ENCODE measurements at regions not wholly inside any gene's neighbourhood (a gene's known extent, or its start where the extent isn't known, plus 50 kb on each side); places are given as distances from the start of the nearest gene placed in this dataset.
A peak's percentile ranks its signal among the peaks of the same experiment; 100 is the strongest.
"Not testable (repeated sequence)": the region's sequence is repeated elsewhere in the genome, so short reads cannot be mapped to it uniquely, and the experiment has no call there.

DNA sequence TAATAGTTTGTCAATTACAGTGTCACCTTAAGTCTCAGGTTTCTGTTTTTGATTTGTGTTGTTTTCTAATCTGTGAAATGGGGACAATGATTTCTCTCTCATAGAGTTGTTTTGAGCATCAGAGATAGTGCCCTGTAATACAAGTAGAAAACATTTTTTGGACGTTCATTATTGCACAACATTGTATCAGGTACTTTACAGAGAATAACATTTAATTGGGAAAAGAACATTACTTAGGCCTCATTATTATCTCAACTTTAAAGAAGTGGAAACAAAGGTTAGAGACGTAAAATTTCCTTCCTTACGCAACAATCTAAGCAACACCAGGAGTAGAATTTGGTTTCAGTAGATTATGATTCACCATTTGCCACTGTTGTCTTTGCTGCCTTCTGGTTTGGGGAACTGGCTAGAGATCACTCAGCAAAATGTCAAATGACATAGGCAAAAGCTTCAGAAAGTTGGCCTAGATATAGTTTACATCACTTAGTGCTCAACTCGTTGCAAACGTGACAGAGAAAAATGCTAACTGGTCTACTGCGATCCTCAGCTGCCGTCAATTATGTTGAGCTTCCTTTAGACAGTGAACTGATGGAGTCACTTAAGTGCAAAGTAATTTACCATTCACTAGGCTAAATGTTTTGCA lies 1026.8 kb downstream of the CDH11 start:
- DNase-seq = peak; percentile 54

GRCh38 chr16:64094181-64094965 lies 1027.5 kb downstream of the CDH11 start:
- DNase-seq = peak; percentile 78

DNA sequence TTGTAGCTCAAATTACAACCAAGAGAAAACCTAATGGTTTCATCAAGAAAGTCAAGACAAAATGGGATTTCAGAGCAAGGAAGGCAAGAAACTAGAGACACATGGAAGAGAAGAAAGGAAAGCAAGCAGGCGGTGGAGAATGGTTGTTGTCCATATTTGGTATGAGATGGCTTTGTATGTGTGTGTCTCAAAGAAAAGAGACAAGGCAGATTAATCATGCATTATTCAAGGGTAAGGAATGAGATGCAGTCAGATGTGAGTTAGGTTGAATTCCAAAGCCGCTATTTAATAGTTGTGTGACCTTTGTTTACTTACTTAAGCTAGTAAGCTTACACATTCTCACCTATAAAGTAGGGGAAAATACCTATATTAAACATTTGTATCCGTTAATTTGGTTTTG lies 1029.6 kb downstream of the CDH11 start:
- DNase-seq = peak; percentile 95

- no peak for DNase-seq
These were observed 1031.5 kb downstream of the CDH11 start for GRCh38 chr16:64090327-64090726.

- DNase-seq = peak; percentile 56
These were observed 1032.2 kb downstream of the CDH11 start for GRCh38 chr16:64089697-64090096.

DNA sequence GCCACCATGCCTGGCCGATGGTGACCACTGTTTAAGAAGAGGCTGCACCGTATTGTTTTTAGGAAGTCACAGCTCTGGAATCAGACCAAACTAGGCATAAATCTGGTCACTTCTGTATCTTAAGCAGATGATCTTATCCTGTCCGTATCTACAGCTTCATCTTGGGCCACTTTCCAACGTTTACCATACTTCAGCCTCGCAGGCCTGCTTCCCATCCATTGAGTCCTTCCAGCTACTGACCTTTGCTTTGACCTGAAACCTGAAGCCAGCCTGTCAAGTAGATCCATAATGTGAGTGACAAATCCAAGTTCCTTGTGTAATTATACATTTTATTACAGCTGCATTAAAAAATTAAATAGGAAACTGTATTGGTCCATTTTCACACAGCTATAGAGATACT lies 1033.0 kb downstream of the CDH11 start:
- DNase-seq = no peak

DNA sequence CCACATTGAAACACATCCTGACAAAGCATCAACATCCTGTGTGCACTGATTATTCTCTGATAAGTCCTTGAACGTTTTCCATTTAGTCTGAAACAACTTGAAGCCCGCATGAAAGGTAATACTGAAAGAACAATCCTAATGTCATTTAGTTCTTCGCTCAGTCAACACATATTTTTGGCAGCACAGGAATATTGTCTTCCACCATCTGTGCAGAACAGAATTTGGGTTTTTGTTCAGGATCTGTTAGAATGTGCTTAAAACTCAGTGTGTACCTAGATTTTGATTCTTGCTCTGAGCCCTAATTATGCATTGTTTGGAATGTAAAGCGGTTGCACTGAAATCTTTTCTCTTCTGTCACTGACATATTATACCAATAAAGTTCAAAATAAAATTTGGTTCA lies 1036.6 kb downstream of the CDH11 start:
- DNase-seq = no peak

GRCh38 chr16:64084706-64085105 lies 1037.2 kb downstream of the CDH11 start:
- no peak for DNase-seq

- DNase-seq = no peak
These were observed 1038.3 kb downstream of the CDH11 start for GRCh38 chr16:64083428-64084129.

- no peak for DNase-seq
These were observed 1044.6 kb downstream of the CDH11 start for GRCh38 chr16:64077242-64077641.

- no peak for DNase-seq
These were observed 1047.2 kb downstream of the CDH11 start for GRCh38 chr16:64074706-64075105.

GRCh38 chr16:64072131-64072730 lies 1049.6 kb downstream of the CDH11 start:
- DNase-seq = not testable (repeated sequence)

- no peak for DNase-seq
These were observed 1056.3 kb downstream of the CDH11 start for GRCh38 chr16:64065523-64065922.

GRCh38 chr16:64061621-64062020 lies 1060.2 kb downstream of the CDH11 start:
- no peak for DNase-seq

DNA sequence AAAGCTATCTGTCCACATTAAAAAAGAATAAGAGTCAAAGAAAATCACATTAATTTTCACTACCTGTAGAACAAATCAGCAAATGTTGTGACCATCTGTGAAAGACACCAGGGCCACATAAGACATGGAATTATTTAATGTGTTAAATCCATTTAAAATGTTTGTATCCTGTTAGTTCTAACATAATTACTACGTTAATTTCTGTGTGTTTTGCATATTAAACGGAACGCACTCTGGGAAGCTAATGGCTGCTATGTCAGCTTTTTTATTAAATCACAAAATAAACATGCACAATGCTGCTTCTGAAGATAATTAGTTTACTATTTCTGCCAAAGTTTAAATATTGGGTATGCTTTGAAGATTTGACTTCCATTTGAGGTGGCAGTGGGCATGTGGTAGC lies 1061.2 kb downstream of the CDH11 start:
- DNase-seq = no peak

GRCh38 chr16:64058685-64059084 lies 1063.2 kb downstream of the CDH11 start:
- no peak for DNase-seq

- DNase-seq = peak; percentile 42
These were observed 1070.0 kb downstream of the CDH11 start for GRCh38 chr16:64051824-64052223.

DNA sequence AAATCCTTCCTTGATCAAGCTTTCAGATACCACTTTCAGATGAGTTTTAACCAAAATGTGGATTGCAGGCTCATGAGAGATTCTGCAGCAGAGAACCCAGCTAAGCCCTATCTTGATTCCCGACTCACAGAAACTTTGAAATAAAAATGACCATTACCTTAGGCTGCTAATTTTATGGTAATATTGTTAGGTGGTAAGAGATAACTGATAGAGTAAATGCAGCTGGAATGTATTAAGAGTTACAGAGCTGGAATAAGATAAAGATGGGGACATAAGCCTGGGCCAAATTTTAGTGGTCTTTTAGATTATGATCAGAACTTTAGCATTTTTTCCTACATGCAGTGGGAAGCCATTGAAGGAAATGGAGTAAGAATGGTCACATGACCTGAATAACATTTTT lies 1074.0 kb downstream of the CDH11 start:
- no peak for DNase-seq

DNA sequence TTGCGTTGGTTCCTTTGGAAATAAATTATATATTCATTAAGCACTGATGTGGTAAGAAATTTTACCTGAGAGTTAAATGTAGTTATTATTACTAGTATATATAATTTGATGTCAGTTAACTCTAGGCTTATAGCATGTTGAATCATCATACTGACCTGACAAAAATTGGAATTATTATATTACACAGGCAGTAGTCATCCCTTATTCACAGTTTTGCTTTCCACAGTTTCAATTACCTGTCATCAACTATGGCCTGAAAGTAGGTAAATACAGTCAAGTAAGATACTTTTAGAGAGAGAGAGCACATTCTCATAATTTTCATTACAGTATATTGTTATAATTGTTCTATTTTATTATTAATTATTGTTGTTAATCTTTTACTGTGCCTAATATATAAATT lies 1074.7 kb downstream of the CDH11 start:
- DNase-seq = no peak

DNA sequence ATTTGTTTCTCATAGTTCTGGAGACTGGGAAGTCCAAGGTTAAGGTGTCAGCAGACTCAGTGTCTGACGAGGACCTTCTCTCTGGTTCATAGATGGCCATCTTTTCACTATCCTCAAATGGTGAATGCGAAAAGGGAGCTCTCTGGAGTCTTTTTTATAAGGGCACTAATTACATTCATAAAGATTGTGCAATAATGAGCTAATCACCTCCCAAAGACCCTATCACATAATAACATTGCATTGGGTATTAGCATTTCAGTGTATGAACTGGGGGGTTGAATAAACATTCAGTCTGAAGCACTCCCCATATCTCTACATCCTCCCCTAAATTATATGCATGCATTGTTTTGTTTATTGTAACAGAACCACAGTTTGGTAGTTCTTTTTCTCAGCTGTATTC lies 1086.5 kb downstream of the CDH11 start:
- no peak for DNase-seq

GRCh38 chr16:64019339-64019738 lies 1102.5 kb downstream of the CDH11 start:
- DNase-seq = no peak

DNA sequence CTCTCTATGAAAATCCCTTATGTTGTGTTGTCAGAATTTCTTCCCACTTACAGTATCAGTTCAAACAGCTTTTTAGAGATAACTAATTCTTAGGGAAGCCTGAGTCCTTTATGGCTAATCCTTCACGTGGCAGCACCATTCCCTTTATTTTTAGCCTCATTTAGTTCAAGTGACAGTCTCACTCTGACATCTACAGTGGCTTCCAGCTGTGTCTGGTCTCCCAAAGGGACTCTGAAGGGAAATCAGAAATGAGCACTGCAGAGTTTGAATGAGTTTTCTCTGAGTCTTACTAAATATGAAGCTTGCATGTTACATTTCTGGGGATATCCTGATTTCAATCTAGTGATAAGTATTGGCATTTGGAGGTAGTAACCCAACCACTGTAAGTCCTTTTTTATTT lies 1104.1 kb downstream of the CDH11 start:
- DNase-seq = no peak

GRCh38 chr16:64013856-64014255 lies 1108.0 kb downstream of the CDH11 start:
- DNase-seq = peak; percentile 74
